PC-9 (cell line): ENCODE measurements at regions not wholly inside any gene's neighbourhood (a gene's known extent, or its start where the extent isn't known, plus 50 kb on each side); places are given as distances from the start of the nearest gene placed in this dataset.
A peak's percentile ranks its signal among the peaks of the same experiment; 100 is the strongest.

Source experiments
- BruUV-seq: library from RNA; stranded (reverse); fragments of 400-500 nt; replicated peaks from 2 replicates; lab custom pipeline; 2021; lab: Mats Ljungman, UMichigan
- CTCF ChIA-PET: fragments of 300-600 bp; sonication (Branson Sonifier 250); formaldehyde crosslinking; loops from one replicate; lab custom pipeline; 2022; ENCODE audit warnings: antibody characterized with exemption; lab: Charles Lee
- POLR2A ChIA-PET: fragments of 300-600 bp; sonication (Branson Sonifier 250); formaldehyde crosslinking; loops from one replicate; lab custom pipeline; 2022; ENCODE audit warnings: antibody characterized with exemption; ENCODE audit not compliant: unreplicated experiment; lab: Charles Lee
- DNase-seq, 2 experiments: peaks; one replicate each; pipeline versions ENCODE4 v3.0.0 to v3.0.0-alpha.2; 2015 to 2022; ENCODE audit warnings: mixed read lengths in 1 of 2
- H2AFZ ChIP-seq: fragments of 200-600 bp; sonication (generic); 2 replicates; pipeline ENCODE4 v1.8.1; 2017; ENCODE audit warnings: antibody characterized with exemption
- H3F3A ChIP-seq: fragments of 200-600 bp; sonication (generic); 2 replicates; pipeline ENCODE4 v1.8.1; 2017; ENCODE audit warnings: antibody characterized with exemption, mild to moderate bottlenecking, low read depth; ENCODE audit not compliant: insufficient read depth
- H3K27ac ChIP-seq: fragments of 200-600 bp; sonication (generic); 2 replicates; pipeline ENCODE4 v1.6.1; 2016; ENCODE audit warnings: mixed run types
- H3K27me3 ChIP-seq: fragments of 200-600 bp; sonication (generic); 2 replicates; pipeline ENCODE4 v1.6.1; 2016; ENCODE audit warnings: low read depth, mixed run types; ENCODE audit not compliant: insufficient read depth
- H3K36me3 ChIP-seq: fragments of 200-600 bp; sonication (generic); 2 replicates; pipeline ENCODE4 v1.6.1; 2016; ENCODE audit warnings: low read depth, mixed run types
- H3K4me1 ChIP-seq: fragments of 200-600 bp; sonication (generic); replicated peaks from 2 replicates; pipeline ENCODE4 v1.6.1; 2016; ENCODE audit warnings: mixed run types; ENCODE audit not compliant: insufficient read depth
- H3K4me2 ChIP-seq: fragments of 200-600 bp; sonication (generic); 2 replicates; pipeline ENCODE4 v1.6.1; 2017; ENCODE audit warnings: mixed run types
- H3K4me3 ChIP-seq: fragments of 200-600 bp; sonication (generic); 2 replicates; pipeline ENCODE4 v1.6.1; 2016; ENCODE audit warnings: mixed run types
- H3K79me2 ChIP-seq: fragments of 200-600 bp; sonication (generic); 2 replicates; pipeline ENCODE4 v1.6.1; 2017; ENCODE audit warnings: low read depth, mixed run types
- H3K9me2 ChIP-seq: fragments of 200-600 bp; sonication (generic); 2 replicates; pipeline ENCODE4 v1.8.1; 2017; ENCODE audit warnings: mild to moderate bottlenecking; ENCODE audit not compliant: insufficient read depth
- H3K9me3 ChIP-seq: fragments of 200-600 bp; sonication (generic); 2 replicates; pipeline ENCODE4 v1.8.1; 2016; ENCODE audit warnings: low read depth; ENCODE audit not compliant: insufficient read depth
- H4K20me1 ChIP-seq: fragments of 200-600 bp; sonication (generic); 2 replicates; pipeline ENCODE4 v1.8.1; 2017; ENCODE audit not compliant: insufficient read depth
- EZH2 ChIP-seq: fragments of 200-600 bp; sonication (generic); IDR thresholded peaks from 2 replicates; pipeline ENCODE4 v1.8.0; 2017; ENCODE audit warnings: antibody characterized with exemption, low read depth
- intact Hi-C: fragments of 100-400 bp; cut with micrococcal nuclease; formaldehyde crosslinking; loops from one replicate; pipeline ENCODE4 v1.10.0; 2022; ENCODE audit not compliant: unreplicated experiment
- TF ChIP-seq, protein P1 (sequence below): fragments of 200-600 bp; sonication (generic); conservative IDR thresholded peaks from 2 replicates; pipeline ENCODE4 v1.6.1; 2017; ENCODE audit warnings: mixed run types, antibody characterized with exemption, mild to moderate bottlenecking, moderate library complexity

GRCh38 chr13:77828799-77829198 lies 89.8 kb downstream of the EDNRB start:
- no peaks in the 10 kb centered on the region for H3K9me2 ChIP-seq
- POLR2A ChIA-PET = no interaction called here
- BruUV-seq = no TSS peak
- H3K9me3 ChIP-seq = no peaks in the 10 kb centered on the region
- H3K79me2 ChIP-seq = no peaks in the 10 kb centered on the region
- H2AFZ ChIP-seq = no peak overlapping the region
- H3K4me2 ChIP-seq = no peak overlapping the region
- H3K27ac ChIP-seq = no peak overlapping the region
- H4K20me1 ChIP-seq = no peaks in the 10 kb centered on the region
- H3K4me1 ChIP-seq = no peaks in the 10 kb centered on the region
- H3K36me3 ChIP-seq = no peaks in the 10 kb centered on the region
- no peak for DNase-seq
- no peak overlapping the region for H3K4me3 ChIP-seq
- CTCF ChIA-PET = interaction anchor here (0.5 kb wide), 1 partner anchor 717 kb away, joined by 4 read pairs; no protein-coding TSS in a partner anchor
- H3F3A ChIP-seq = no peaks in the 10 kb centered on the region
- no peaks in the 10 kb centered on the region for H3K27me3 ChIP-seq
- intact Hi-C loops = no loop called here
- TF ChIP-seq, protein P1, sequence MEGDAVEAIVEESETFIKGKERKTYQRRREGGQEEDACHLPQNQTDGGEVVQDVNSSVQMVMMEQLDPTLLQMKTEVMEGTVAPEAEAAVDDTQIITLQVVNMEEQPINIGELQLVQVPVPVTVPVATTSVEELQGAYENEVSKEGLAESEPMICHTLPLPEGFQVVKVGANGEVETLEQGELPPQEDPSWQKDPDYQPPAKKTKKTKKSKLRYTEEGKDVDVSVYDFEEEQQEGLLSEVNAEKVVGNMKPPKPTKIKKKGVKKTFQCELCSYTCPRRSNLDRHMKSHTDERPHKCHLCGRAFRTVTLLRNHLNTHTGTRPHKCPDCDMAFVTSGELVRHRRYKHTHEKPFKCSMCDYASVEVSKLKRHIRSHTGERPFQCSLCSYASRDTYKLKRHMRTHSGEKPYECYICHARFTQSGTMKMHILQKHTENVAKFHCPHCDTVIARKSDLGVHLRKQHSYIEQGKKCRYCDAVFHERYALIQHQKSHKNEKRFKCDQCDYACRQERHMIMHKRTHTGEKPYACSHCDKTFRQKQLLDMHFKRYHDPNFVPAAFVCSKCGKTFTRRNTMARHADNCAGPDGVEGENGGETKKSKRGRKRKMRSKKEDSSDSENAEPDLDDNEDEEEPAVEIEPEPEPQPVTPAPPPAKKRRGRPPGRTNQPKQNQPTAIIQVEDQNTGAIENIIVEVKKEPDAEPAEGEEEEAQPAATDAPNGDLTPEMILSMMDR = no peak
- no peak for TF ChIP-seq EZH2

DNA sequence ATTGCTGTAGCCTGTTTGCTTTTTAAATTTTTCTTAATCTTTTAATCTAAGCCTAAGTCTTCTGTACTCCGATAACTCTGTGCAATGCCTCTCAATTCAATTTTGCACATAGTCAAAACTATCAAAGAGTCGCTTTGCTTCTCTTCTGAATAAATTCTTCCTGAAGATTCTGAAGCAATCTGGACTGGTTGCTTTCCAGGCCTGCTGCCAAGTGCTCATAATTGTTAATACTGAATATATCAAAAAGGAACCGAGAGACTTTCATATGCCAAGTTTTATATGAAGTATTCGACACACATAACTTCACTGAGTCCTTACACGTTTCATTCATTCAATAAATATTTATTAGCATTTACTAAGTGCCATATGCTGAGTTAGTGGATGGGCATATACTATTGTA lies 91.3 kb downstream of the EDNRB start:
- POLR2A ChIA-PET = no interaction called here
- H3K27ac ChIP-seq = no peak overlapping the region
- CTCF ChIA-PET = no interaction called here
- H4K20me1 ChIP-seq = no peaks in the 10 kb centered on the region
- BruUV-seq = no TSS peak
- H3K79me2 ChIP-seq = no peaks in the 10 kb centered on the region
- no peaks in the 10 kb centered on the region for H3K9me3 ChIP-seq
- no peaks in the 10 kb centered on the region for H3K4me1 ChIP-seq
- TF ChIP-seq, protein P1 = no peak
- no peak for TF ChIP-seq EZH2
- H3K9me2 ChIP-seq = no peaks in the 10 kb centered on the region
- H3K4me3 ChIP-seq = no peak overlapping the region
- H3F3A ChIP-seq = no peaks in the 10 kb centered on the region
- no peaks in the 10 kb centered on the region for H3K27me3 ChIP-seq
- intact Hi-C loops = no loop called here
- no peak overlapping the region for H3K4me2 ChIP-seq
- no peak overlapping the region for H2AFZ ChIP-seq
- no peaks in the 10 kb centered on the region for H3K36me3 ChIP-seq
- no peak for DNase-seq

DNA sequence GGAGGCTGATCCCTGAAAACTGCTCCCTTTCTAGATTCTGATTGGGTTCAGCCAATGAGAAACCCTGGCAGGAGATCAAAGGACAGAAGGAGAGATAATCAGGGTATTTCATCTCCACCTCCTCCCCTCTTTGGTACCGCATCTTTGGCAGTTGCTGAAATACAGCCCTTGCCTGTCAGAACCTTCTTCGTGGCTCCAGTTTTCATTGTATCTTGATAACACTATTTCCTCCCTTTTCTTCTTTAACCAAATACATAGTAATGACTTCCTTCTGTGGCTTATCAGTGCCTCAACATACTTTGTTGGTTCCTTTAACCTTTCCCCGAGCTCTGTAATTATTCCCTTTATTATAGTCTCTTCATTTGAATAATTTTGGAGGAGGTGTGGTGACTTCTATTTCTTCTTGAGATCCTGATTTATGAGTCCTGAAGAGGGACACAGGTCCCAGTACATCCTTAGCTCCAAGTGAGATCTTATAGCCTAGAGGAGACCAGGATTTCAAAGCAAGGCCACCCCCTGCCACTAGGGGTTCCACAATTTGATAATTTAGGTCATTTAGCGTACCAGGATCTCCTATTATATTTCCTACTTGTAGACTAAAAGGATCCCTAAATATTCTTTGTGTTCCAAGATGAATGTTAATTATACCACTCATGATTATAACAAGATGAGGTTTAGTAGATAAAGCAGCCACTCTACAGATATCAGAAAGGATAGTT lies 98.0 kb downstream of the EDNRB start:
- no peaks in the 10 kb centered on the region for H3K4me1 ChIP-seq
- no peaks in the 10 kb centered on the region for H4K20me1 ChIP-seq
- H3K27me3 ChIP-seq = no peaks in the 10 kb centered on the region
- H3K36me3 ChIP-seq = no peaks in the 10 kb centered on the region
- no peaks in the 10 kb centered on the region for H3K9me2 ChIP-seq
- TF ChIP-seq, protein P1 = peak; percentile 43; the same call in 1 of the 2 replicates
- no peak for TF ChIP-seq EZH2
- H3K9me3 ChIP-seq = no peaks in the 10 kb centered on the region
- no peak overlapping the region for H2AFZ ChIP-seq
- no peak overlapping the region for H3K27ac ChIP-seq
- no peak for DNase-seq
- H3K79me2 ChIP-seq = no peaks in the 10 kb centered on the region
- no peaks in the 10 kb centered on the region for H3F3A ChIP-seq
- ChIA-PET CTCF (no interaction called here), POLR2A (no interaction called here)
- H3K4me2 ChIP-seq = no peak overlapping the region
- BruUV-seq = no TSS peak
- intact Hi-C loops = no loop called here
- H3K4me3 ChIP-seq = no peak overlapping the region
